ENCODE measurements at regions not wholly inside any gene's neighbourhood (a gene's known extent, or its start where the extent isn't known, plus 50 kb on each side); places are given as distances from the start of the nearest gene placed in this dataset.
A peak's percentile ranks its signal among the peaks of the same experiment; 100 is the strongest.

DNA sequence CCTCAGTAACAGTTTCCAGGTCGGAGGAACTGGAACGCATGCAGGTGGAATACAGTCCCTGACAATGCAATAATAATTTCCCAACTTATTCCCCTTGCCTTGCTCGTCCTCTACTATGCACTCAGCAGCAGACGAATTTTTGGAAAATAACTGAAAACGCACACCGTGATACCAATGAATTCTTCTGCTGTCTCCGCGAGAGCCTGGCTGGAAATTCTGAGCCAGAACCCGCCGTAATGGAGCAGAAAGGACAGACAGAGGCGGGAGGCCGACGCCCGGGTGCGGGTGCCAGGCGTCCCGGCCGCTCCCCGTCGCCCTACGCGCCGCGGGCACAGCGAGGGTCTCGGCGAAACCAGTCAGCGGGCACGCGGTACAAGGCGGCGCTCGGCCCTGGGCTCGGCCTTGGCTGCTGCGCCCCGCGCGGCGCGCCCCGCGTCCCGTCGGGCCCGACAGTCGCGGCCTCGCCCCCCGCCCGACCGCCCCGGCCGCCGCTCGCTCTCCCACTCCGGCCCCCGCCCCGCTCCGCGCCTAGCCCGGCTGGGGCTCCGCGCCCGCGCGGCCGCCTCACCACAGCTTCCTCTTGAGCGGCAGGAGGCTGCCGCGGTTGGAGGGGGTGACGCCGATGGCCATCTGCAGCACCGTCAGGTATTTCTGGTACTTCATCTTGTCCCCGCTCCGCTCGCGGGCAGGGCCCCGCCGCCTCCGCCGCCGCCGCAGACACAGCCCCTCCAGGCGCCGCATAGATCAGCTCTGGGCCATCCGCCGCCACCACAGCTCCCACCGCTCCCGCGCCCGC, 114.5 kb upstream of the GOLGA8J start:
- no peaks in the 10 kb centered on the region for H3K79me1 ChIP-seq (ENCODE audit: low read depth, low read length)
- H3K56ac ChIP-seq (replicated peaks; ENCODE audit: insufficient read length, low read depth, low read length), result no peak overlapping the region
- ChIA-PET POLR2A (ENCODE audit: partially characterized antibody) (interaction anchor here (1.2 kb wide), 1 partner anchor 17 kb away, joined by 3 read pairs; no protein-coding TSS in a partner anchor), CTCF (ENCODE audit: partially characterized antibody) (interaction anchor here (0.7 to 1.5 kb wide), 2 partner anchors 17 to 26 kb away, joined by 3 read pairs; no protein-coding TSS in a partner anchor)
- peak overlapping the region; percentile 62 to 70 for H3K4me2 ChIP-seq (ENCODE audit: insufficient read depth in 1 of 2, low read depth in 2 of 2, low read length in 2 of 2)
- no peaks in the 10 kb centered on the region for H3K79me2 ChIP-seq (ENCODE audit: control insufficient read depth in 1 of 2, insufficient read depth in 2 of 2, low read length in 2 of 2)
- FAIRE-seq, result no peak
- H3K9me3 ChIP-seq (ENCODE audit: insufficient read depth in 2 of 2, low read depth in 1 of 2, low read length in 1 of 2), result 0 out of 4 replicates have a peak, but pooled peaks cover 0 to 5% of the 10 kb centered on the region in 2 experiments
- H3K9ac ChIP-seq (replicated peaks in 1 of 4; ENCODE audit: extremely low read depth in 1 of 4, low read depth in 3 of 4, low read length in 3 of 4), result peak overlapping the region in 3 of 4 experiments; percentile 13 to 69 (median 33); a peak in 3 of 7 replicates
- no peak overlapping the region for H3K14ac ChIP-seq (ENCODE audit: insufficient read length)
- no peak overlapping the region for H3K27ac ChIP-seq (ENCODE audit: low read depth, low read length)
- H4K91ac ChIP-seq (replicated peaks; ENCODE audit: insufficient read length, low read length), result no peak overlapping the region
- H3K27me3 ChIP-seq (replicated peaks in 1 of 4; ENCODE audit: control insufficient read depth in 3 of 4, extremely low read depth in 1 of 4, insufficient read depth in 3 of 4, low read length in 3 of 4), result peaks cover 16 to 34% (median 26%) of the 10 kb centered on the region in 4 experiments
- H2AFZ ChIP-seq (ENCODE audit: low read length), result no peak overlapping the region
- peak overlapping the region; percentile 84 for H3K4ac ChIP-seq (replicated peaks; ENCODE audit: insufficient read length, low read depth, low read length)
- H3K4me1 ChIP-seq (replicated peaks in 1 of 4; ENCODE audit: control insufficient read depth in 3 of 4, insufficient read depth in 4 of 4, low read length in 3 of 4), result peaks cover 0 to 6% (median under 1%) of the 10 kb centered on the region in 4 experiments; a peak in 2 of 7 replicates
- no peak overlapping the region for H3K18ac ChIP-seq (ENCODE audit: extremely low read depth, low read length)
- no peak overlapping the region for H4K5ac ChIP-seq (ENCODE audit: insufficient read length, low read depth, low read length)
- peak overlapping the region; percentile 65; the same call in 1 of the 2 replicates for H4K8ac ChIP-seq (ENCODE audit: extremely low read depth, insufficient read depth, low read length)
- H2BK15ac ChIP-seq (ENCODE audit: low read length), result no peak overlapping the region
- no peaks in the 10 kb centered on the region for H4K20me1 ChIP-seq (replicated peaks in 1 of 2; ENCODE audit: control insufficient read depth in 1 of 2, insufficient read depth in 2 of 2, low read length in 2 of 2)
- H2AK5ac ChIP-seq (ENCODE audit: low read depth, low read length), result no peak overlapping the region
- H3K36me3 ChIP-seq (ENCODE audit: control insufficient read depth in 2 of 4, insufficient read depth in 4 of 4, low read length in 3 of 4), result no peaks in the 10 kb centered on the region
- peak overlapping the region; percentile 38 to 65 (median 40) for H3K4me3 ChIP-seq (ENCODE audit: extremely low read depth in 1 of 4, insufficient read depth in 2 of 4, low read depth in 3 of 4, low read length in 4 of 4)
- H2BK120ac ChIP-seq (replicated peaks; ENCODE audit: low read depth, low read length), result no peak overlapping the region
- H2BK5ac ChIP-seq (ENCODE audit: low read depth, low read length), result no peak overlapping the region
- no peak overlapping the region for H2BK12ac ChIP-seq (ENCODE audit: low read depth, low read length)
- no peak overlapping the region for H3K23ac ChIP-seq (ENCODE audit: insufficient read length)
- H2BK20ac ChIP-seq (ENCODE audit: low read length), result no peak overlapping the region
- DNase-seq (ENCODE audit: low read depth in 1 of 2, low spot score in 2 of 2), result peak in 1 of 2 experiments; percentile 71
- H3K23me2 ChIP-seq (ENCODE audit: low read depth, low read length), result no peaks in the 10 kb centered on the region; the same call in 1 of the 2 replicates
- 12% methylated on average over 37 of the region's 91 CpGs; no CpG with 5 or more reads in 1 of the 2 experiments for WGBS, 2 experiments (ENCODE audit: extremely low coverage in 1 of 2, insufficient coverage in 1 of 2, insufficient read length in 1 of 2, insufficient replicate concordance in 2 of 2, low coverage in 1 of 2, low lambda C conversion rate in 2 of 2, missing lambda C conversion rate in 1 of 2)
- TF ChIP-seq KDM4A (IDR thresholded peaks at IDR 0.05; ENCODE audit: low read depth, low read length, severe bottlenecking) (peak; percentile 84), SRF (IDR thresholded peaks at IDR 0.05; ENCODE audit: low read depth, low read length) (no peak), TBP (IDR thresholded peaks at IDR 0.05; ENCODE audit: low read depth, low read length) (peak; percentile 19; the same call in 1 of the 2 replicates), CTCF (IDR thresholded peaks at IDR 0.05; ENCODE audit: control extremely low read depth in 1 of 3, insufficient read depth in 1 of 3, low read depth in 1 of 3, low read length in 3 of 3) (no peak), SP2 (IDR thresholded peaks at IDR 0.05; ENCODE audit: low read length) (no peak), JUN (IDR thresholded peaks at IDR 0.05; ENCODE audit: low read depth, low read length) (no peak), EZH2 (IDR thresholded peaks at IDR 0.05; ENCODE audit: low read depth, low read length, severe bottlenecking) (peak; percentile 63)
- TF ChIP-seq, protein P1, sequence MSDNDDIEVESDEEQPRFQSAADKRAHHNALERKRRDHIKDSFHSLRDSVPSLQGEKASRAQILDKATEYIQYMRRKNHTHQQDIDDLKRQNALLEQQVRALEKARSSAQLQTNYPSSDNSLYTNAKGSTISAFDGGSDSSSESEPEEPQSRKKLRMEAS (IDR thresholded peaks at IDR 0.05), result peak; percentile 84
